ENCODE measurements at regions not wholly inside any gene's neighbourhood (a gene's known extent, or its start where the extent isn't known, plus 50 kb on each side); places are given as distances from the start of the nearest gene placed in this dataset.

- no peak for DNase-seq (ENCODE audit: extremely low spot score, unreplicated experiment)
- H3K4me3 Mint-ChIP-seq, result no peak overlapping the region
- H3K27ac Mint-ChIP-seq, result no peak overlapping the region
- TF ChIP-seq CTCF (conservative IDR thresholded peaks at IDR 0.05), result no peak
- H3K9me3 Mint-ChIP-seq, result no peaks in the 10 kb centered on the region
- H3K36me3 Mint-ChIP-seq, result no peaks in the 10 kb centered on the region
- peaks cover 4% of the 10 kb centered on the region for H3K4me1 Mint-ChIP-seq (ENCODE audit: unreplicated experiment)
- no peaks in the 10 kb centered on the region for H3K27me3 Mint-ChIP-seq
Measured at GRCh38 chr1:185368913-185369491, 52.0 kb upstream of the IVNS1ABP start.

GRCh38 chr1:185368313-185368855 is 51.3 kb upstream of the IVNS1ABP start:
- no peak overlapping the region for H3K4me3 Mint-ChIP-seq
- H3K27ac Mint-ChIP-seq, result no peak overlapping the region
- H3K36me3 Mint-ChIP-seq, result no peaks in the 10 kb centered on the region
- H3K4me1 Mint-ChIP-seq (ENCODE audit: unreplicated experiment), result peaks cover 4% of the 10 kb centered on the region
- DNase-seq (ENCODE audit: extremely low spot score, unreplicated experiment), result no peak
- no peaks in the 10 kb centered on the region for H3K27me3 Mint-ChIP-seq
- H3K9me3 Mint-ChIP-seq, result no peaks in the 10 kb centered on the region
- TF ChIP-seq CTCF (conservative IDR thresholded peaks at IDR 0.05), result no peak

GRCh38 chr1:185367218-185367617 is 50.2 kb upstream of the IVNS1ABP start:
- no peak for DNase-seq (ENCODE audit: extremely low spot score, unreplicated experiment)
- no peak overlapping the region for H3K27ac Mint-ChIP-seq
- H3K4me3 Mint-ChIP-seq, result no peak overlapping the region
- TF ChIP-seq CTCF (conservative IDR thresholded peaks at IDR 0.05), result no peak
- H3K36me3 Mint-ChIP-seq, result no peaks in the 10 kb centered on the region
- H3K27me3 Mint-ChIP-seq, result no peaks in the 10 kb centered on the region
- H3K9me3 Mint-ChIP-seq, result no peaks in the 10 kb centered on the region
- H3K4me1 Mint-ChIP-seq (ENCODE audit: unreplicated experiment), result peaks cover 4% of the 10 kb centered on the region

Data from type B pancreatic cell (in vitro differentiated cells).